Spleen (tissue), 11 donors: ENCODE measurements at regions not wholly inside any gene's neighbourhood (a gene's known extent, or its start where the extent isn't known, plus 50 kb on each side); places are given as distances from the start of the nearest gene placed in this dataset.

Experiments used
- DNase-seq: peaks from one replicate; pipeline ENCODE4 v3.0.0-alpha.2; 2020
- H3K27ac ChIP-seq, 8 donors: fragments of 200-600 bp; sonication (generic) in 7 of 8; 1 replicate in 4 of 8; 2 replicates in 4 of 8; pipeline versions ENCODE4 v1.5.0 to v1.8.0; 2016 to 2021; ENCODE audit warnings: inconsistent platforms in 4 of 8, mild to moderate bottlenecking in 4 of 8, moderate library complexity in 1 of 8
- H3K27me3 ChIP-seq, 7 donors: fragments of 200-600 bp; sonication (generic) in 6 of 7; replicated peaks in 1 of 7; 1 replicate in 4 of 7; 2 replicates in 3 of 7; pipeline versions ENCODE4 v1.5.0 to v1.8.0; 2016 to 2021; ENCODE audit warnings: inconsistent platforms in 3 of 7, mild to moderate bottlenecking in 1 of 7
- H3K36me3 ChIP-seq, 6 donors: fragments of 200-600 bp; sonication (generic) in 5 of 6; 1 replicate in 4 of 6; 2 replicates in 2 of 6; pipeline versions ENCODE4 v1.5.0 to v1.8.0; 2016 to 2021; ENCODE audit warnings: inconsistent platforms in 2 of 6
- H3K4me1 ChIP-seq, 6 donors: fragments of 200-600 bp; sonication (generic) in 5 of 6; 1 replicate in 3 of 6; 2 replicates in 3 of 6; pipeline versions ENCODE4 v1.5.0 to v1.8.0; 2016 to 2021; ENCODE audit warnings: inconsistent platforms in 3 of 6
- H3K4me3 ChIP-seq, 8 donors: fragments of 200-600 bp; sonication (generic) in 7 of 8; 1 replicate in 4 of 8; 2 replicates in 4 of 8; pipeline versions ENCODE4 v1.5.0 to v1.8.0; 2016 to 2021; ENCODE audit warnings: inconsistent platforms in 4 of 8, mild to moderate bottlenecking in 4 of 8, moderate library complexity in 2 of 8
- H3K9me3 ChIP-seq, 8 donors: fragments of 200-600 bp; sonication (generic) in 7 of 8; 1 replicate in 4 of 8; 2 replicates in 4 of 8; pipeline versions ENCODE4 v1.5.0 to v1.8.0; 2016 to 2021; ENCODE audit warnings: inconsistent platforms in 4 of 8
- CTCF ChIP-seq, 11 experiments: fragments of 200-600 bp in 7 of 11; fragments of 450-650 bp in 4 of 11; sonication (generic) in 4 of 11; IDR thresholded peaks in 8 of 11; conservative IDR thresholded peaks in 3 of 11; 1 replicate in 7 of 11; 2 replicates in 4 of 11; pipeline versions ENCODE4 v1.4.0 to v1.8.0; 2016 to 2021; ENCODE audit warnings: antibody characterized with exemption in 11 of 11, inconsistent platforms in 4 of 11, mild to moderate bottlenecking in 1 of 11
- POLR2A ChIP-seq, 3 donors: fragments of 450-650 bp; IDR thresholded peaks; one replicate each; pipeline ENCODE4 v1.5.1; 2017; ENCODE audit warnings: antibody characterized with exemption in 3 of 3, mild to moderate bottlenecking in 1 of 3
- POLR2AphosphoS5 ChIP-seq, 3 donors: sonication (generic); formaldehyde crosslinking; IDR thresholded peaks; one replicate each; pipeline ENCODE4 v1.5.1; 2017; ENCODE audit warnings: antibody characterized with exemption in 3 of 3
- WGBS, 5 donors: extraction: QIAGEN DNeasy Blood & Tissue Kit in 3 of 5; methylation state at CpG; one replicate each; pipeline versions ENCODE4 v1.1.5 to v1.1.7; 2013 to 2018; 5-methylcytosine and 5-hydroxymethylcytosine counted together
- intact Hi-C: fragments of 100-400 bp; cut with DNase I; formaldehyde crosslinking; loops from one replicate; pipeline ENCODE4 v1.15.0; 2023; ENCODE audit warnings: low total_unique reads
- donor health status: healthy with polysubstance abuse.
- donor health status: DM: no; HTN: no; CAD: no; lungs with moderate emphysema.
- donor health status: DM: no; HTN: no; CAD: no.
- donor health status: Bipolar disorder and iron deficiency.
- donor health status: healthy.
- donor health status: DM: no; HTN: no; CAD: no.
- donor health status: DM: yes; HTN: yes; CAD: no.

DNA sequence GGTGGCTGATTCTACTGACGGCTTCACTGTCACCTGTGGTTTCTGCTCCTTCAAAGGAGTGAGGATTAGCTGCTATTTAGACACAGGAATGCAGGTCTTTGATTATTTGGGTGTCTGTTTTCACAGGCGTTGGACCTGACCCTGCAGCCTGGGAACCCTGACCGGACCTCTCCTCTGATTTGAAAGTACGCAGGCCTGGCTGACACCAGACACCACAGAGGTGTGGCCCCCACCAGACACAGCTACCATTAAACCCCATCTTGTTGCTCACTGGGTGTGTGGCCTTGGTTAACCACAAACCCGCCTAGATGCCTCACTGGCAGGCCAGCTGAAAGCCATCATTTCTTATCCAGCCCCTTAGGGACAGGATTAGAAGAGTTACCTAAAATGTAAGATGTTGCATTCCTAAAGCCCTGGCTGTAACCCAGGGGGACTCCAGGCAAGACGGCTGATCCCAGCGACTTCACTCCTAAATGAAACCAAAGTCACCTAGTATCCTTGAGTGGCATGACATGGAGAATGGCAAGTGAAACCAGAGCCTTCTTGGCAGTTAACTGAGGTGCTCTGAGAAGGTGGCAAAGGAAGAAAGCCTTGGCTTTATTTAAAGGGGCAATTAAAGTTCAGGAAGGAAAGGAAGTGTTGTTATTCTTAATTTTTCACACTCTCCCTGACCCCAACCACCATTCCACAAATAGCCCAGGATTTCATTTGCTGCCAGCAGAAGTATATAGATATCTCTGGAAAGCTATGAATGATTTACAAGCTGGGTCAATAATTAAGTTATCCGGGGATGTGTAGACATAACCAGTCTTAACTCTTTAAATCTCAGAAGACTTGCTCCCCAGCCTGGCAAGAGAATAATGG is 169.9 kb downstream of the QRSL1 start:
- no peaks in the 10 kb centered on the region for H3K9me3 ChIP-seq
- no peak for DNase-seq
- 47 to 56% (median 54%) methylated on average over 8 of the region's 8 CpGs for WGBS, 5 donors
- H3K4me1 ChIP-seq = no peaks in the 10 kb centered on the region
- TF ChIP-seq POLR2AphosphoS5 (IDR thresholded peaks at IDR 0.05) (no peak), POLR2A (IDR thresholded peaks at IDR 0.05) (no peak), CTCF (IDR thresholded peaks at IDR 0.05 in 8 of 11, conservative IDR thresholded peaks at IDR 0.05 in 3 of 11) (no peak)
- intact Hi-C loops = no loop called here
- no peak overlapping the region for H3K4me3 ChIP-seq
- no peaks in the 10 kb centered on the region for H3K27me3 ChIP-seq
- no peaks in the 10 kb centered on the region for H3K36me3 ChIP-seq
- no peak overlapping the region for H3K27ac ChIP-seq

GRCh38 chr6:106797186-106797585 is 167.8 kb downstream of the QRSL1 start:
- no peaks in the 10 kb centered on the region for H3K27me3 ChIP-seq
- no peak overlapping the region for H3K27ac ChIP-seq
- TF ChIP-seq POLR2A (IDR thresholded peaks at IDR 0.05) (no peak), CTCF (IDR thresholded peaks at IDR 0.05 in 8 of 11, conservative IDR thresholded peaks at IDR 0.05 in 3 of 11) (no peak), POLR2AphosphoS5 (IDR thresholded peaks at IDR 0.05) (no peak)
- 82 to 97% (median 85%) methylated on average over 2 of the region's 2 CpGs for WGBS, 5 donors
- no peak for DNase-seq
- no peaks in the 10 kb centered on the region for H3K9me3 ChIP-seq
- no peaks in the 10 kb centered on the region for H3K36me3 ChIP-seq
- intact Hi-C loops = no loop called here
- H3K4me1 ChIP-seq = no peaks in the 10 kb centered on the region
- H3K4me3 ChIP-seq = no peak overlapping the region

DNA sequence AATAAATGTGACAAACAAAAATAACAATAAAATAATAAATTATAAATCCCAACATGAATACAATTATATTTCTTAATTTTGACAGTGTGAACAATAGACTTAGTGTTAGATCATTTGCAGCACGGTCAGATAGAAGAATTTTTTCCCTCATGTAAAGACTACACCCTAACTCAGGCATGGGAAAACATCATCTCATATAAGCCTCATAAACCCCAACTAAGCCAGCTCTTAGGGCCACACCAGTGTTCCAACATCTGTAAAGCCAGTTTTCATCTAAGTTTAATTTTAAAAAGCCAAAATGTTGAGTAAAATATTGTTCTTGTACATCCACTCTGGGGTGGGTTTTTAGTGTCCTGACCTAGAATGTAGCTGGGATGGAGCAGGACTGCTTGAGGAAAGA is 167.4 kb downstream of the QRSL1 start:
- Histone ChIP-seq H3K4me1 (no peaks in the 10 kb centered on the region), H3K9me3 (no peaks in the 10 kb centered on the region), H3K27me3 (no peaks in the 10 kb centered on the region), H3K4me3 (no peak overlapping the region), H3K27ac (no peak overlapping the region), H3K36me3 (no peaks in the 10 kb centered on the region)
- DNase-seq = no peak
- TF ChIP-seq CTCF (IDR thresholded peaks at IDR 0.05 in 8 of 11, conservative IDR thresholded peaks at IDR 0.05 in 3 of 11) (no peak), POLR2A (IDR thresholded peaks at IDR 0.05) (no peak), POLR2AphosphoS5 (IDR thresholded peaks at IDR 0.05) (no peak)
- intact Hi-C loops = no loop called here
- 86 to 95% (median 89%) methylated on average over 1 of the region's 1 CpG for WGBS, 5 donors

- H3K36me3 ChIP-seq = no peaks in the 10 kb centered on the region
- no peak for DNase-seq
- intact Hi-C loops = no loop called here
- H3K9me3 ChIP-seq = no peaks in the 10 kb centered on the region
- WGBS, 5 donors = 81 to 88% (median 84%) methylated on average over 2 of the region's 2 CpGs
- H3K4me1 ChIP-seq = peaks cover 0 to 12% (median 0%) of the 10 kb centered on the region in 6 donors
- H3K27ac ChIP-seq = no peak overlapping the region
- TF ChIP-seq POLR2AphosphoS5 (IDR thresholded peaks at IDR 0.05) (no peak), POLR2A (IDR thresholded peaks at IDR 0.05) (no peak), CTCF (IDR thresholded peaks at IDR 0.05 in 8 of 11, conservative IDR thresholded peaks at IDR 0.05 in 3 of 11) (no peak)
- no peak overlapping the region for H3K4me3 ChIP-seq
- H3K27me3 ChIP-seq = no peaks in the 10 kb centered on the region
These were observed 164.8 kb downstream of the QRSL1 start for GRCh38 chr6:106794129-106794528.
